Neural progenitor cell (in vitro differentiated cells): ENCODE measurements at regions not wholly inside any gene's neighbourhood (a gene's known extent, or its start where the extent isn't known, plus 50 kb on each side); places are given as distances from the start of the nearest gene placed in this dataset.

ENCODE experiments used
- DNase-seq: peaks from one replicate; pipeline ENCODE4 v3.0.0-alpha.2; 2016; ENCODE audit warnings: low spot score
- H2AFZ ChIP-seq: fragments of 200-600 bp; sonication (generic); replicated peaks from 2 replicates; pipeline ENCODE4 v1.6.1; 2016; ENCODE audit warnings: antibody characterized with exemption
- H3F3A ChIP-seq: fragments of 200-600 bp; sonication (generic); 2 replicates; pipeline ENCODE4 v1.6.1; 2016; ENCODE audit warnings: antibody characterized with exemption, low read depth
- H3K27ac ChIP-seq: fragments of 200-600 bp; sonication (generic); 2 replicates; pipeline ENCODE4 v1.5.1; 2016; ENCODE audit warnings: mild to moderate bottlenecking
- H3K27me3 ChIP-seq: fragments of 200-600 bp; sonication (generic); 2 replicates; pipeline ENCODE4 v1.6.1; 2016; ENCODE audit warnings: mild to moderate bottlenecking, moderate library complexity
- H3K36me3 ChIP-seq: fragments of 200-600 bp; sonication (generic); 2 replicates; pipeline ENCODE4 v1.5.1; 2016
- H3K4me1 ChIP-seq: fragments of 200-600 bp; sonication (generic); 2 replicates; pipeline ENCODE4 v1.6.1; 2016; ENCODE audit warnings: mixed run types
- H3K4me2 ChIP-seq: fragments of 200-600 bp; sonication (generic); 2 replicates; pipeline ENCODE4 v1.6.1; 2016
- H3K4me3 ChIP-seq: fragments of 200-600 bp; sonication (generic); 2 replicates; pipeline ENCODE4 v1.5.1; 2016
- H3K79me2 ChIP-seq: fragments of 200-600 bp; sonication (generic); 2 replicates; pipeline ENCODE4 v1.6.1; 2016; ENCODE audit warnings: low read depth
- H3K9ac ChIP-seq: fragments of 200-600 bp; sonication (generic); 2 replicates; pipeline ENCODE4 v1.6.1; 2016
- H3K9me3 ChIP-seq: fragments of 200-600 bp; sonication (generic); 2 replicates; pipeline ENCODE4 v1.5.1; 2016; ENCODE audit warnings: low read depth
- H4K20me1 ChIP-seq: fragments of 200-600 bp; sonication (generic); 2 replicates; pipeline ENCODE4 v1.6.1; 2016; ENCODE audit warnings: low read depth
- H3K27ac Mint-ChIP-seq: 3 replicates; pipeline ENCODE4 v1.8.0; 2021; ENCODE audit warnings: mixed read lengths
- H3K27me3 Mint-ChIP-seq: 2 replicates; pipeline ENCODE4 v1.8.0; 2022; ENCODE audit warnings: low read depth, mild to moderate bottlenecking, inconsistent platforms, moderate library complexity, mixed read lengths; ENCODE audit not compliant: insufficient read depth
- H3K36me3 Mint-ChIP-seq: 3 replicates; pipeline ENCODE4 v1.8.0; 2021; ENCODE audit warnings: mixed read lengths
- H3K4me1 Mint-ChIP-seq: 3 replicates; pipeline ENCODE4 v1.8.0; 2021; ENCODE audit warnings: mixed read lengths
- H3K4me3 Mint-ChIP-seq: 3 replicates; pipeline ENCODE4 v1.8.0; 2021; ENCODE audit warnings: mild to moderate bottlenecking, moderate library complexity, mixed read lengths
- H3K9me3 Mint-ChIP-seq: 3 replicates; pipeline ENCODE4 v1.8.0; 2020; ENCODE audit warnings: mixed read lengths
- CTCF ChIP-seq: fragments of 200-600 bp; sonication (generic); IDR thresholded peaks from 2 replicates; pipeline ENCODE4 v1.5.1; 2017; ENCODE audit warnings: antibody characterized with exemption, mild to moderate bottlenecking
- EZH2 ChIP-seq: fragments of 200-600 bp; sonication (generic); IDR thresholded peaks from 2 replicates; pipeline ENCODE4 v1.6.1; 2017; ENCODE audit warnings: antibody characterized with exemption, mild to moderate bottlenecking, moderate library complexity
- EZH2phosphoT487 ChIP-seq: fragments of 200-600 bp; sonication (generic); IDR thresholded peaks from 2 replicates; pipeline ENCODE4 v1.6.1; 2017; ENCODE audit warnings: antibody characterized with exemption

DNA sequence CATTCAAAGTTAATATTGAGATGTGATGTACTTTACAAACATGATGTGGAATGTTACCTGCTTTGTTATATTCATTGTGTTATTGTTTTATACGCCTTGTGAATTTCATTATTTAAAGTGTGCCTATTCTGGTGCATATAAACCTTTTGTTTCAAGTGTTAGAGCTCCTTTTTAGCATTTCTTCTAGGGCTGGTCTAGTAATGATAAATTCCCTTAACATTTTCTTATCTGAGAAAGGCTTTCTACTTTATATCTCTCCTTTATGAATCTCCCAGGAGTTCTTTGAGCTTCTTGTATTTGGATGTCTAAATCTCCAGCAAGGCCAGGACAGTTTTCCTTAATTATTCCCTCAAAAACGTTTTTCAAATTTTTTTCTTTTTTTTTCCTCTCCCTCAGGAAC is 1005.6 kb downstream of the IGSF11 start:
- DNase-seq: no peak
- no peaks in the 10 kb centered on the region for H3K27me3 ChIP-seq
- H3K79me2 ChIP-seq: no peaks in the 10 kb centered on the region
- Mint-ChIP-seq H3K9me3 (peaks cover 23% of the 10 kb centered on the region), H3K4me1 (no peaks in the 10 kb centered on the region), H3K36me3 (no peaks in the 10 kb centered on the region), H3K4me3 (no peak overlapping the region), H3K27me3 (no peaks in the 10 kb centered on the region), H3K27ac (no peak overlapping the region)
- H3K36me3 ChIP-seq: no peaks in the 10 kb centered on the region
- TF ChIP-seq EZH2phosphoT487 (no peak), CTCF (no peak), EZH2 (no peak)
- H3K4me3 ChIP-seq: no peak overlapping the region
- H3K27ac ChIP-seq: no peak overlapping the region
- no peaks in the 10 kb centered on the region for H4K20me1 ChIP-seq
- no peak overlapping the region for H3K9ac ChIP-seq
- no peaks in the 10 kb centered on the region for H3K4me1 ChIP-seq
- no peak overlapping the region for H3K4me2 ChIP-seq
- H3F3A ChIP-seq: no peaks in the 10 kb centered on the region
- H3K9me3 ChIP-seq: peaks cover 13% of the 10 kb centered on the region
- H2AFZ ChIP-seq: no peak overlapping the region

DNA sequence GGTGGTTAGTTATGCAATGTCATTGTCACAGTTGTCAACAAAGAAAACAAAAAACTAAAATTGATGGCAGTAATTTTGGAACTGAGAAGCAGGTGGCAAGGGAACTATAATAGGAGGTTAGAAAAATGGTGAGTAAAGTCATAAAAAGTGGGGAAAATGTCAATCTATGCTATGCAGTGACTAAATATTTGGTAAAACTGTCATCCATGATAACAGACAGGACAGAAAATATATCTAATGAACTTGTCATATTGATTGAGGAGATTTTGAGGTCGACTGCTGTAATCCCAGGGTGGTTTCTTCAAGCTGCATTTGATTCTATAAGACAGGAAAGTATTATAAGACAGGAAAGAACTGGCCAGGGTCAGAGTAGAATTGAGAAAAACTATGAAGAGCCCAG is 998.4 kb downstream of the IGSF11 start:
- H3K9me3 Mint-ChIP-seq: peaks cover 10% of the 10 kb centered on the region
- no peaks in the 10 kb centered on the region for H3K36me3 Mint-ChIP-seq
- no peak for TF ChIP-seq EZH2
- TF ChIP-seq EZH2phosphoT487: no peak
- no peak for TF ChIP-seq CTCF

DNA sequence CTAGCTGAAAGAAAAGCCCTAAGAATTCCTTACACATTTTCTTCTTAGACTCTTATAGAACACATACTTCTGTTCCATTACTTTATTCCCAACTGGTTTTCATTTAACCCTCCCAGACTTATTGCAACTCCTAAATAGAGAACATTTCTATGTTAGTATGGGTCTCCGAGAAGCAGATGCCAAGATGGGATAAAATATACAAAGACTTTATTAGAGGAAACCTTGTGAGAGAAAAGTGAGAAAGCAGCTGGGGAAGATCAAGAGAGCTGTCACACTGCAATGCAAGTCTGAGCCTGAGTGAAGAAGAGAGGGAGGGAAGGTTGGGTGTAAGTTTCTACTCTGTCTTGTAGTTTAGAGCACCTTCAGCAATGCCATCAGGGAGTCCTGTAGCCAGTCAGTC is 979.3 kb downstream of the IGSF11 start:
- no peak overlapping the region for H3K27ac Mint-ChIP-seq
- H2AFZ ChIP-seq: peak overlapping the region; percentile 31

More for the DNA sequence above, 998.4 kb downstream of the IGSF11 start:
- Histone ChIP-seq H3K9ac (no peak overlapping the region), H3F3A (no peaks in the 10 kb centered on the region), H3K4me3 (no peak overlapping the region), H3K27ac (no peak overlapping the region), H3K9me3 (peaks cover 2% of the 10 kb centered on the region), H3K4me2 (no peak overlapping the region), H4K20me1 (no peaks in the 10 kb centered on the region), H2AFZ (no peak overlapping the region), H3K79me2 (no peaks in the 10 kb centered on the region), H3K36me3 (no peaks in the 10 kb centered on the region), H3K27me3 (no peaks in the 10 kb centered on the region), H3K4me1 (no peaks in the 10 kb centered on the region)
- H3K4me1 Mint-ChIP-seq: no peaks in the 10 kb centered on the region
- no peak overlapping the region for H3K4me3 Mint-ChIP-seq
- no peak overlapping the region for H3K27ac Mint-ChIP-seq
- H3K27me3 Mint-ChIP-seq: no peaks in the 10 kb centered on the region
- no peak for DNase-seq

More for the DNA sequence above, 979.3 kb downstream of the IGSF11 start:
- Histone ChIP-seq H3K9me3 (no peaks in the 10 kb centered on the region), H3K4me2 (no peak overlapping the region), H4K20me1 (no peaks in the 10 kb centered on the region), H3F3A (no peaks in the 10 kb centered on the region), H3K27ac (no peak overlapping the region), H3K4me1 (no peaks in the 10 kb centered on the region), H3K79me2 (no peaks in the 10 kb centered on the region), H3K4me3 (no peak overlapping the region), H3K9ac (no peak overlapping the region), H3K27me3 (no peaks in the 10 kb centered on the region), H3K36me3 (no peaks in the 10 kb centered on the region)
- no peaks in the 10 kb centered on the region for H3K27me3 Mint-ChIP-seq
- H3K9me3 Mint-ChIP-seq: no peaks in the 10 kb centered on the region
- no peaks in the 10 kb centered on the region for H3K4me1 Mint-ChIP-seq
- TF ChIP-seq CTCF: no peak
- TF ChIP-seq EZH2phosphoT487: no peak
- TF ChIP-seq EZH2: no peak
- H3K4me3 Mint-ChIP-seq: no peak overlapping the region
- no peaks in the 10 kb centered on the region for H3K36me3 Mint-ChIP-seq
- no peak for DNase-seq
